Stimulated activated CD8-positive, alpha-beta memory T cell treated with anti-CD3 and anti-CD28 coated beads, Interleukin-4, amount 100 ng/mL, for 1 hour (primary cell): ENCODE measurements at regions not wholly inside any gene's neighbourhood (a gene's known extent, or its start where the extent isn't known, plus 50 kb on each side); places are given as distances from the start of the nearest gene placed in this dataset.

ENCODE experiments used
- DNase-seq, 2 donors: peaks; one replicate each; pipeline ENCODE4 v3.0.0-alpha.2; 2020; ENCODE audit warnings: low read depth in 2 of 2, low spot score in 1 of 2

DNA sequence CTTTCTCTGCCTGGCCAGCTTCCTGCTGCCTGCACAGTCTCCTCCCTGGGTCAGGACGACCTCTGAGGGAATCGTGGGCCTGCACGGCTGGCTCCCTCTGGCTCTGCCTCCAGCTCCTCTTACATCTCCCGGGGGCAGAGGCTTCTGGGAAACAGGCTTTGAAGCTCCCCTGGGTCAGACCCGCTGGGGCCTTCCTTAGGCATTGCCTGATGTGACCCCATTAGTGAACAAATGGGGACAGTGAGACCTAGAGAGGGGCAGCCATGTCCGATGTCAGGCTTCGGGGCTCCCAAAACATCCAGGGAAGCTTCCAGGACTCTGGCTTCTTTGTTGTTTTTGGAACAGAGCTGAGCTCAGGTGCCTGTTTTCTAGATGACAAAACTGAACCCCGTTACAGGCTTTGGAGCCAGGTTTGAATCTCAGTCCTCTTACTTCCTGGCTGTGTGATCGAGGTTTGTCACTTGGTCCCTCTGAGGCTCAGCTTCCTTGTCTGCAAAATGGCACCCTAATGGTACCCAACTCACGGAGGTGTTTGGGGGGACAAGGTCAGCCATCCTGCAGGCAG lies 94.3 kb downstream of the CEBPB start:
- no peak for DNase-seq

DNA sequence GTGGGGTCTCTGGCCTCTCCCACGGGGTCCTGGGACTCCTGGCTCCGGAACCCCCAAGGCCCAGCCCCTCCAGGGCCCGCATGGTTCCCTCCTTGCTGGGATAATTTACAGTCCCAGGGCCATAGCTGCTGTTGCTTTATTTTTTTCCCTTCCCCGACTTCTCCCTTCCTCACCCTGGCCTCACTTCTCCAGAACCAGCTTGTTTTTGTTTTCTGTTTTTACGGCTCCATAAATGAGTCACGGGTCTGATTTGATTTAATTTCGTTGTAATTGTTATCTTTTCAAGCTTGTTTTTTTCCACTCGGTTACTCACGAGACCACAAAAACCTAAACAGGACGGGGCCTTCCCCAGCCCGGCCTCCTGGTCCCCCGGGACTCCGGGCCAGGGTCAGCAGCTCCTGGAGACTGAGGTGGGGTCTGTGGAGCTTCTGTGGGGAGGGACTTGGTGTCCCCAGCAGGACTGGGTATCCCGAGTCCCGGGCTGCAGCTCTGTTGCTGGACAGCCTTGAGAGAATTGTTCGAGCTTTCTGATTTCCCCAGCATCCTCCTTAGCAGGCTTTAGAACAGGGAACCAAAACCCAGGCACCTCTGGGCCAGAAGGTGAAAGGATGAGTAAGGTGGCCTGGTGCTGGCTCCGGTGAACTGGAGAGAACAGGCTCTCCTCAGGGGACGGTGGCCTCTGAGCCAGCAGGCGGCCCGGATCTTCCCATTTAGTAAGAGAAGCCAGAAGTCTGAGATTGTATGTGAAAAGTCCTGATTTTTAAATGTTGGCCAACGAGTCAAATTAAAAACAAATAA lies 94.9 kb downstream of the CEBPB start:
- no peak for DNase-seq

DNA sequence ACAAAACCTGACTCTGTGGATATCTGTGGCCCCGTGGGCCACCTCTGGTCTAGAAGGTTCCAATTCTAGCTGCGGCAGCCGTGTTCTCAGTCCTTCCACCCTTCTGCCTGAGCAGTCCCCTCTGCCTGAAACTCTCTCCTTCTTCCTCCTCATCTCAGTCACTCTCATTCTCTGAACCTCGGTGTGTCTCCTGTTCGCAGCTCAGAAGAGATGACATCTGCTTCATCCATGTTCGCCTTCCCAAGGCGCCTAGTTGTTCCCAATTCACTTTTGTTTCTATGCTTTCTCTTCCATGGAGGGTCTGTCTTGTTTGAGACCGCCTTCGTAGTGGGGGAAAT lies 95.5 kb downstream of the CEBPB start:
- DNase-seq = no peak

DNA sequence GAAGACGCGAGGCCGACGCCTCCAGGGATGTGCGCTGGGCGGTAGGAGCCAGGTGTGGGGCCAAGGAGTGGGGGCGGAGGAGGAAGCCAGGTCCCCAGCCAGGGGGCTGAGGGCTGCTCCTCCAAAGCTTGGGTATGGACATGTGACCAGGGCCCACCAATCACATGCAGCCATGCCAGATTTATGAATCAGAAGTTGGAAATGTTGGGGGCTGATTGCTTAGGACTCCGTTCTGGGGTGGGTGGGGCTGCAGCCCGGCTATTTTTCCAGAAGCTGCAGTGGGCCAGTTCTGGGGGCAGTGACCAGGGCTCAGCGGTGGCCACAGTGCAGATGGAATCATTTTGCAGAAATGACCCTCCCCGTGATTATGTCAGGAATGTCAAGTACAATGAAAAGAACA lies 96.0 kb downstream of the CEBPB start:
- no peak for DNase-seq

DNA sequence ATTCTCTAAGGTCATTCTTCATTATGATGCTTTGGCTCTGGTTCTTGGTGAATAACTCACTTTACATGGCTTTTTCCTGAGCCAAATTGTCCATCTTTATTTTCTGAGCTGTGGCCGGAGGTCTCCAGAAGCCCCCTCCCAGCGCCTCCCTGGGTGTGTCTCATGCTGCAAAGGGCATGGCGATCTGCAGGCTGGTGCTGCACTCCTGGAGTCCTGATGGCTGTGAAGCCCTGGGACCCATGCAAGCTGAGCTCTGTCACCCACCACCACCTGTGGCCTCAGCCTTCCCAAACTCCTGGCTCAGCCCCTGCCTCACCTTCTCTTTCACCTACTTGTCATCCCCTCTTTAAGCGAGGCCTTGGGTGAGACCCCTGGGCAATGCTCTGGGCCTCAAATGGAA lies 96.9 kb downstream of the CEBPB start:
- DNase-seq = no peak

DNA sequence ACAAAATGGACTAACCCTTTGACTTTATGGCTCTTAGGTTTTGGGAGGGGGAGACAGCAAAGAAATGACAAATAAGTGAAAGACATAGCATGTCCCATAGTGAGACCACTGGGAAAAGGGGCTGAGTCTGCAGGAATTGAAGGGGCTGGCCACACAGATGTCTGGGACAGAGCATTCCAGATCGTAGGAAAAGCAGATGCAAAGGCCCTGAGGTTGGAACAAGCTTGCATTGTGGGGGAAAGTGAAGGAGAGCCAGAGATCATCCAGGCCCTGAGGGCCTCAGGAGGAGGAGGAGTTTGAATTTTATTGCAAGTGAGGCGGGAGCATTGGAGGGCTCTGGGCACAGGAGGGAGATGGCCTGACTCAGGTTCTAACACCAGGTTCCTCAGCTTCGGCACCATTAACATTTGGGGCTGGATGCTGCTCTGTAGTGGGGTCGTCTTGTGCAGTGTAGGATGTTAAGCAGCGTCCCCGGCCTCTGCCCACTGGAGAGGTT lies 97.5 kb downstream of the CEBPB start:
- DNase-seq = no peak

DNA sequence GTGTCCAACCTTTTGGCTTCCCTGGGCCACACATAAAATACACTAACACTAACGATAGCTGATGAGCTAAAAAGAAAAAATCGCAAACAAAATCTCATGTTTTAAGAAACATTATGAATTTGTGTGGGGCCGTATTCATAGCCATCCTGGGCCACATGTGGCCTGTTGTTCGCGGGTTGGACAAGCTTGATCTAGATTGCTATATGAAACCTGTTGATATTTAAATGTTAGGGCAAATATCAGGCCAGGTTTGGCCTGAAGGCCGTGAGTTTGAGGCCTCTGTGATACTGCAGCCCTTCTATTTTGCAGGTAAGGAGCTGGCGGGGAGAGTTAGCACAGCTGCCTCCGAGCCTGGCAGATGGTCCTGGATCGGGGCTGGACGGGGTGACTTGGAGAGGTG lies 99.0 kb downstream of the CEBPB start:
- DNase-seq = no peak

DNA sequence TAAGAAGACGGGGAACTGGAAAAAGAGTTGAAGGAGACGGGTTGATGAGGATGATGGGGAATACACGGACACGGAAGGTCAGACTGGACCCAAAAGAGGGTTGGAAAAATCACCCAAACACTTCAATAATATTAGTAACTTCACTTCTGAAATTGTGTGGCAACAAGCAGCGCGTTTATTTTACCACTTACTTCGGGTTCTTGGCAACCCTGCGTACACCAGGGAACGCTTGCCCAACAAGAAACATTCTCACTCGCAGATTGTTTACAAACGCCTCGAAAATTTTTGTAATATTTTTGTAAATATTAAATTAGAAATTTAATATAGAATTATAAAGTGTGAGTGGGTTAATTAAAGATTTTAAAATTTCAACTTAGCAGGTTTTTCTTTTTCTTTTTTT lies 99.5 kb downstream of the CEBPB start:
- no peak for DNase-seq

DNA sequence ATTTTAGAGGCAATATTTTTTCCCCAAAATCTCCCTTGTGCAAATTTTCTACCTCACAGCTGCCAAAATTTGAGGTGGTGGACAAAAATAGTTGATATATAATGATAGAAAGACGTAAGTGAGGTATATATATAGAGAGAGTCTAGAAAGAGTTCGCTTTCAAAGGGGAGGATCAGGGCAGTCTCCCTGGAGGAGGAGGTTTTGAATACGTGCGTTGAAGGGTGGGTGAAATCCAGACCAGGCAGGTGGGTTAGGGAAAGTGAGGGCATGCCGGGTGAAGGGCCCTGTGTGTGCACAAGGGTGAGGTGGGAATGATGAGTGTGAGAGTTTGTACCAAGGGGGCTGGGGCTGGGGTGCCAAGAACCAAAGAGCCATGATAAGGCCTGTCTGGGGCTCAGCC lies 100.2 kb downstream of the CEBPB start:
- DNase-seq = no peak

DNA sequence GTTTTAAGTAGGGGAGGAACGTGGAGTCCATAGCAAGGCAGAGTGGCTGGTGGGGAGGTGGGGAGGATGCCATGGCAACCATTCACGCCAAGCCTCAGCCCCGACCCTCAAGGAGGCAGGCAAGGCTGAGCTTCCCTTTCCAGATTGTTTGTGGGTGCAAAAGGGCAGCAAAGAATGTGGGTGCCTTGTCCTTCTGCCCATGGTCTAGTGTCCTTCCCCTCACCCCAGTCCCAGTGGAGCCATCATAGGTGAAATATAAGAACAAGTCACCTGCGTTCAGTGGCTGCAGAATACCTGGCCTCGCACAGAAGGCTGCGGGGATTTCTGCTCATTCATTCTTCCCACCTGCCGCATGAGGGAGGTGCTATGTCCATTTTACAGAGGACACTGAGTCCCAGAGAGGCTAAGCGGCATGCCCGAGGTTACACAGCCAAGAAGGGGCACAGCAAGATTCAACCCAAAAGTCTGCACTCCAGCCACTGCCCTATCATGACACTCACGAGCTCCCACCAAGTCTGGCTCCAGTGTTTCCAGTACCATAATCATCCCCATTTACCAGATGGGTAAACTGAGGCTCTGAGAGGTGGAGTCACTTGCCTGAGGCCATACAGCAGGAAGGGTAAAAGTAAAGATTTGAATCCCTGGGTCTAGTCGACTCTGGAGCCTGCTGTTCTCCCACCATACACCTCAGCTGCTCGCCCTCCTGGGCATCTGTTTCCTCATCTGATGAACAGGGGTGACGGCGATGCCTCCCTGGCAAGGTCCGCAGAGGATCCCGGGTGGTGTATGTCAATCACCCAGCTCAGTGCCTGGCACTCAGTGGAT lies 100.8 kb downstream of the CEBPB start:
- no peak for DNase-seq

DNA sequence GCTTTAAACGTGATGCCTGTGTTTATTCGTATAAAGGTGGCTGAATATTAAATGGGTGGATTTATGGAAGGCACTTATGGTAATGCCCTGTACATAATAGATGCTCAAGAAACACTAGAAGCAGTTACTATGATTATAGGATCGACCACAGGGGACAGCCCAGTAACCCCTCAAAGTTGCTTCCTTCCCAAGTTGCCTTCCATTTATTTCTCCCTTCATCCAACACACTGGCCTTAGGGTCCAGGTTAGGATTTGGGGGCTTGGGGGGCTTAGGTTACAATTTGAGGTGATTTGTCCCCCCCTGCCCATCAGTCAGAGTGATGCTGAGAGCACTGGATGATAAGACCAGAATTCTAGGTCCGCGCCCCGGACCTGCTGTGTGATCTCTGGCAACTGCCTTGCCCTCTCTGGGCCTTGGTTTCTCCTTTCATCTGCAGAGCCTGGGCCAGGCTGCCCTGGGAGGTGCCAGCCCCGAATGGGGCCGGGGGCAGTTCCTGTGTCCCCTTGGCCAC lies 101.5 kb downstream of the CEBPB start:
- DNase-seq = no peak

DNA sequence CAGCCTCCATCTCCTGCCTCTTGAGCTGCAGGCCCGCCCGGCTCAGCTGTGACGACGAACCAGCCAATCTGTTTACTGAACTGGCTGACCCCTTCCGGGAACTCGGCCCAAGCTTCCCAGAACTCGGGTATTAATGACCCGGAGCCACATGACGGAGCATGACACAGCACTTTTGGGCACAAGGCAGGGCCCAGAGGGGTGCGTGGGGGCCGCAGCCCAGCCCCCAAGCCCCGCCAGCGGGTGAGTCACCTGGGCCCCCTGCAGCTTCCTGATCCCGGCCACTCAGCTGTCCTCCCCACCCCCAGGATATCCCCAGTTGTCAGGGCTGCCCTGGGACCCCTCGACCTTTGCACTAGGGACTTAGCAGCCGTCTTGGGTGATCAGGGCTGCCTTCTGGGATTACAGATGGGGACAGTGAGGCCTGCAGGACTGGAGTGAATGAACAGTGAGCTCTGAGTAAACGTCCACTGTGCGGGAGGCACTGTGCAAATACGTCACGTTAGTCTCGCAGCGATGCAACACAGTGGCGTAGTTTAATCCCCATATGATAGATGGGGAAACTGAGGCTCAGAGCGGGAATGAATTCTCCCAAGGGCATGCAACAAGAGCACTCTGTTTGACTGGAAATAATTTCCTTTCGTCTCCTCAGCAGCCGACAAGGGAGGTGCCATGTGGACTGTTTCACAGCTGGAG lies 102.1 kb downstream of the CEBPB start:
- no peak for DNase-seq

DNA sequence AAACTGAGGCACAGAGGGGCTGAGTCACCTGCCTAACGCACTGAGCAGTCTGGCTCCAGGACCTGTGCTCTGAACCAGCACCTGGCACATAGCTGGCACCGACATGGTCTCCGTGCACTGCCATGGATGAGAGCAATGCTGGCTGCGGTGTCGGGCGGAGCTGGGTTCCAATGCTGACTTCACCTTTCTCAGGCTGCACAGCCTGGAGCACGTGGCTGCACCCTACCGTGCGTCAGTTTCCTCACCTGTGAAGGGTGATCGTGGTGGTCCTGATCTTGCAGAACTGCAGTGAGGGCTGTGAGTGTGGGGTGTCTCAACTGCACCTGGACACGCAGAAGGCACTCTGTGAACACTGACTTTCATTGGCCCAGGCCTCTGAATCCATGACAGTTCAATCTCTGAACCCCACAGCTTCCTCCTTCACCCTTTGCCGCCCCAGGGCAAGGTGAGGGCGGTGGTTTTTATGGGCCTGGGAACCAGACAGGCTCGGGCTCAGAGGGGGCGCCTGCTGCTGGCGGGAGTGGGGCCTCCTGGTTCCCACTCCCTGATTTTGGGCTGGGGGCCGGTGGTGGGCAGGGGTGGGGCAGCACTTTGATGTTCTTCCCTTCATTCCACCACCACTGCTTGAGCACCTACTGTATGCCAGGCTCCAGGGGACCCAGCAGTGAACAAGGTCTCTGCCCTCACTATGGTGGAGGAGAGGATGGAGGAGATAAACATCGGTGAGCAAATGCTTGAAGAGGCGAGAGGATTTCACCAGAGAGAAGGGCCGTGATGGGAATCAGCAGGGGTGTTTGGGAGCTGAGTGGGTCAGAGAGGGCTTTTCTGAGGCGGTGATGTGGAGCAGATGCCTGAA lies 102.9 kb downstream of the CEBPB start:
- no peak for DNase-seq

DNA sequence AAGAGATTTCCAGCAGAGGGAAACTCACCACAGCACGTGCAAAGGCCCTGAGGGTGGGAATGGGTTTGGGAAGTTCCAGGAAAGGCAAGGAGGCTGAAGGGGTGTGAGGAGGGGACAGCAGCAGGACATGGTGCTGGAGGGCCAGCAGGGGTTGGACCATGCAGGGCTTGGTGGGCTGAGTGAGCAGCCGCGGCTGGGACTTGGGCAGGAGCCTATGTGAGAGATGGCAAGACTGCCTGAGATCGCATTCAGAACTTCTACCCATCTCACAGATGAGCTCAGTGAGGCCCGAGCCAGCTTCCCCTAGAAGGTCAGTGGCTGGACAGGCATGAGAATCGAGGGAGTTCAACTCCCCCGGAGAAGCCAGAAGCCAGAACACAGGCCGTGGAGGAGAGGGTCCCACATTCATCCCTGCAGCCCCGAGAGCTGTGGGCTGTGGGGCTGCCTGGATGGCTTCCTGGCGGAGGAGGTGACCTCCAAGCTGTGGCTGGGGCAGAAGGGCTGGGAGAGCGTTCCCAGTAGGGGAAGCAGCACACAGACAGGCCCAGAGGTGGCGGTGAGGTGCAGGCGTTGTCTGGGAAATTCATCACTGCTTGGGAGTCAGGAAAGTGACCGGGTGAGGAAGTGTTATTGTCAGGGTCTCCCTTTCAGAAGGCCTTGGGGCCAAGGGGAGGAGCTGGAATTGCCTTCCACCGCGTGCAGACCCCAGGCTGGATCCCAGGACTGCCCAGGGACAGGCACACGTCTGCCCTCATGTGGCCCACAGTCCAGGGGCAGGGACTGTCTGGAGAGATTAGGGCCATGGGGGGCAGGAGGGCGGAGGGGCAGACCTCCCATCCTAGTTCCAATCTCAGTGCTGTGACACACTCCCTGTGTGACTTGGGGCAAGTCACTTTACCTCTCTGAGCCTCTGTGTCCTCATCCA lies 103.8 kb downstream of the CEBPB start:
- no peak for DNase-seq

DNA sequence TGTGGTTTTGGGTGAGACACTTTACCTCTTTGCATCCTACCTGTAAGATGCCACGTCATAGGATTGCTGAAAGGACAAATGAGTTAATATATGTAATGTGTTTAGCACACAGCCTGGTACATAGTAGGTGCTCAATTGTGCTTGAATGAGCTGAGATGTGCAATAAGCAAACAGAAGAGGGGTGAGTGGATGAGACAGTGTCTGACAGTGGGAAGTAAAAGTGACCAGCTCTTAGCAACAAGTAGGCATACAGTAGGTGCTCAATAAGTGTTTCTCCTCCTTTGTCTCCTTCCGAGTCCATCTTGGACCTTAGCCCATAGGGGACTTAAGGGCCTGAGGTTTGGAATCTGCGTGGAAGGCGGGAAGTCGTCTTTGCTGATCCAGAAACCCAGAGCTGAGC lies 104.7 kb downstream of the CEBPB start:
- DNase-seq = no peak

DNA sequence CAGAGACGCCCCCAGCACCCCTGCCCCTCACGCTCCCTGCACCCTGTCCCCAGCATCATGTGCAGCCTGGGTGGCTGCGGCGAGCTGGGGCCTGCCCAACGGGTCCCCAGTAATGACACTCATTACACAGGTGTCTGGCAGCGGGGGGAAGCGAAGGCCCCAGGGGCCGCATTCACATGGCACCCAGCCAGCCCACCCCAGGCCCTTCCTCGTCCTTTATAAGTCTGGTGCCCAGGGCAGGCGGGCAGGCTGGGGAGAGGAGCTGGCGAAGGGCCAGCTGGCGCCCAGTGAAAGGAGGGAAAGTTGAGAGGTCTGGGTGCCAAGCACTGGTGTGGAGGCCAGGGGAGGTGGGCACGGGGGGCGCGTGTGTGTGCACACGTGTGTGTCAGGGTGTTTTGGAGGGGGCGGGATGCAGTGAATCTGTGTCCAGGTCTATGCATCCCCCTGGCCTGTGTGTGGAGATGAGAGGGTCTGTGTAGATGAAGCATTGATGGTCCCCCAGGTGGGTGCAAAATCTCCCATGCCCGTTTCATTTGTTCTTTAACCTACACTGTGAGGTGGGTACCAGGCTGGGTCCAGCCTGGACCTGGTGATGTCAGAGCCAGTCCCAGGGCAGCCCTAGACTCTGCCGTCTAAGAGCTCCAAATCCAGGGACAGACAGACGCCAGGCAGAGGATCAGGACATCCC lies 105.3 kb downstream of the CEBPB start:
- no peak for DNase-seq

DNA sequence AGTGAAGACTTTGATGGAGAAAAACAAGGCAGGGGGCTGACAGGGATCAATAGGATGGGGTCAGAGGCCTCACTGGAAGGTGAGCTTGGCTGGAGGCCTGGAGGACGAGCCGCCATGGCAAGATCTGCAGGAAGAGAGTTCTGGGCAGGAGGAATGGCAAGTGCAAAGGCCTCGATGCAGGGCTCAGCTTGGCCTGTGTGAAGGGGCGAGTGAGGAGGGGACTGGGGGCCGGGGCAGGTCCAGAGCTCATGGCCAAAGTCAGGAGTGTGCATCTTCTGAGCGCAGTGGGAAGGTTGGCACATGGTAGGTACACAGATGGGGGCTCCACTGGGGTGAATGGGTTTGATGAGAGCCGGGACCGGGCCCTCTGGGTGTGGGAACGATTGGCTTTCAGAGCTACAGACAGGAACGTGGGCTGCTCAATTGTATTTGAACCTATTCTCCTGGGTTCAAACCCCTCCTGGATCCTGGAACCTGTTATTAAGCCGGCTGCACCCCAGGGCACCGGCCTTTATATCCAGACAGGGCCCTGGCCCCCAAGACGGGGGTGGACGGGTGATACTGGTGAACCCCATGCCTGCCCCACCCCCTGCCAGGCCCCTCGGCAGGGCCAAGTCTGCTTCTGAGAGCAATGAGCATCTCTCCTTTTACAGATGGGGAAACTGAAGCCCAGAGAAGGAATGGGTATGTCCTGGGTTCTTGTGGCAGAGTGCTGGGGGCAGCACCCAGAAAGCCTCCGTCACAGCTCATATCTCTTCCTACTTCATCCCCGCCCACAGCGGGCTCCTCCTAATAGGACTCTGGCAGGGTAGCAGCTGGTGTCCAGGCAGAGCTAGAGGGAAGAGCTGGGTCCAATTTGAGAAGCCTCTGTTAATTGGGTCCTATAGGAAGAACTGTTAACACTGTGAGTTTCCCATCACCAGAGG lies 106.1 kb downstream of the CEBPB start:
- no peak for DNase-seq
